HEK293T (cell line): ENCODE measurements at regions not wholly inside any gene's neighbourhood (a gene's known extent, or its start where the extent isn't known, plus 50 kb on each side); places are given as distances from the start of the nearest gene placed in this dataset.

ENCODE experiments used
- FOXA1 ChIP-seq: fragments of 450-650 bp; IDR thresholded peaks from 2 replicates; pipeline ENCODE4 v1.6.1; 2016; ENCODE audit warnings: mild to moderate bottlenecking
- FOXK2 ChIP-seq: fragments of 450-650 bp; IDR thresholded peaks from 2 replicates; pipeline ENCODE4 v1.6.1; 2016; ENCODE audit warnings: mild to moderate bottlenecking
- L3MBTL2 ChIP-seq: fragments of 450-650 bp; conservative IDR thresholded peaks from 2 replicates; pipeline ENCODE4 v1.6.1; 2016; ENCODE audit warnings: mild to moderate bottlenecking
- ZNF384 ChIP-seq: fragments of 450-650 bp; IDR thresholded peaks from 2 replicates; pipeline ENCODE4 v1.6.1; 2016

- TF ChIP-seq ZNF384 (no peak), L3MBTL2 (no peak), FOXA1 (no peak), FOXK2 (no peak)
These were observed 273.6 kb downstream of the ETAA1 start for GRCh38 chr2:67670747-67671183.
